OCI-LY3 (cell line): ENCODE measurements at regions not wholly inside any gene's neighbourhood (a gene's known extent, or its start where the extent isn't known, plus 50 kb on each side); places are given as distances from the start of the nearest gene placed in this dataset.
"Not testable (repeated sequence)": the region's sequence is repeated elsewhere in the genome, so short reads cannot be mapped to it uniquely, and the experiment has no call there.

Source experiments
- CTCF ChIP-seq: fragments of 200-600, 300-600 bp; sonication (generic); IDR thresholded peaks from 2 replicates; pipeline ENCODE4 v1.5.1; 2014; ENCODE audit warnings: antibody characterized with exemption, low read length, low read depth
- EZH2phosphoT487 ChIP-seq: fragments of 200-600 bp; shearing (Covaris generic); IDR thresholded peaks from 2 replicates; pipeline ENCODE4 v1.6.1; 2018; ENCODE audit warnings: antibody characterized with exemption, mixed run types, low read depth

GRCh38 chr6:27045131-27045530 lies 202.4 kb upstream of the PRSS16 start:
- not testable (repeated sequence) for TF ChIP-seq CTCF, EZH2phosphoT487
